Stimulated activated CD8-positive, alpha-beta memory T cell treated with anti-CD3 and anti-CD28 coated beads, Interleukin-4, amount 100 ng/mL, for 24 hours (primary cell): ENCODE measurements at regions not wholly inside any gene's neighbourhood (a gene's known extent, or its start where the extent isn't known, plus 50 kb on each side); places are given as distances from the start of the nearest gene placed in this dataset.
"Not testable (repeated sequence)": the region's sequence is repeated elsewhere in the genome, so short reads cannot be mapped to it uniquely, and the experiment has no call there.

Experiments
- DNase-seq: peaks from one replicate; pipeline ENCODE4 v3.0.0-alpha.2; 2020; ENCODE audit warnings: low read depth

GRCh38 chr2:38483776-38484501 lies 106.9 kb upstream of the ATL2 start:
- DNase-seq: no peak

GRCh38 chr2:38482710-38483109 lies 105.6 kb upstream of the ATL2 start:
- DNase-seq: not testable (repeated sequence)

GRCh38 chr2:38480617-38481016 lies 103.5 kb upstream of the ATL2 start:
- DNase-seq: no peak

GRCh38 chr2:38477006-38477405 lies 99.9 kb upstream of the ATL2 start:
- no peak for DNase-seq

- DNase-seq: no peak
Observed at GRCh38 chr2:38475567-38475881, 98.5 kb upstream of the ATL2 start.

DNA sequence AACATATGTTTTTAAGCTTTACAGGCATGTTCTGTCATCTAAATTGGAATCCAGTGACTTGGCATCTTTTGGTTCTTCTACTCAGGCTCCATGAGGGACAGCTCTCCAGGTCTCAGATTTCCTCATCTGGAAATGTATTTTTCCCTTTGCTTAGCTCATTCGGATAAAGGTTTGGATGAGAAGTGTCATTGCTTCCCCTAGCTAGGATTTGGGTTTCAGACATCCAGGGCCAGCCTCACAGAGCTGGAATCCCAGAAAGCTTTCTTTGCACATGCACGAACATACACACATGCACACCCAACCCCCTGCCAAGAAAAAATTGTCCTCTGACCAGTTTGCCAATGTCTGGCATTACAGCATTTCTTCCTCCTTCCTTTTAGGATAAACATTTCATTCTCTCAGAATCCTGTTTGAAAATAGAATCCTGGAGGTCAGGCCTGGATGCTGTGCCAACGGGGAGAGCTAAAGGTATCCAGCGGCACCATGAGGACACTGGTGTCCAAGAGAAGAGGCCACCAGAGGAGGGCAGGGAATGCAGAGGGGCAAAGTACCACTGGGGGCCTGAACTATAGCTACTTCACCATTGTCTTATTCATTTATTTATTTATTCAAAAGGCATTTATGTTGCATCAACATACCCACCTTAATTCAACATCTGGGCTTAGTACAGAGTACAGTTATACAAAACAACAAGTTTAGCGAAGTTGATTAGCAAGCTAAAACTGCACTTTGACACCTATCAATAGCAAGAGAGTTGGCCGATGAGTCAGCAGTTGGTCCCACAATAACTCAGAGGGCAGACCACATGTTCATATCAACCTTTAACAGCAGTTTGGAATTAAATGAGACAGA lies 97.9 kb upstream of the ATL2 start:
- no peak for DNase-seq

GRCh38 chr2:38474021-38474456 lies 97.0 kb upstream of the ATL2 start:
- DNase-seq: no peak

DNA sequence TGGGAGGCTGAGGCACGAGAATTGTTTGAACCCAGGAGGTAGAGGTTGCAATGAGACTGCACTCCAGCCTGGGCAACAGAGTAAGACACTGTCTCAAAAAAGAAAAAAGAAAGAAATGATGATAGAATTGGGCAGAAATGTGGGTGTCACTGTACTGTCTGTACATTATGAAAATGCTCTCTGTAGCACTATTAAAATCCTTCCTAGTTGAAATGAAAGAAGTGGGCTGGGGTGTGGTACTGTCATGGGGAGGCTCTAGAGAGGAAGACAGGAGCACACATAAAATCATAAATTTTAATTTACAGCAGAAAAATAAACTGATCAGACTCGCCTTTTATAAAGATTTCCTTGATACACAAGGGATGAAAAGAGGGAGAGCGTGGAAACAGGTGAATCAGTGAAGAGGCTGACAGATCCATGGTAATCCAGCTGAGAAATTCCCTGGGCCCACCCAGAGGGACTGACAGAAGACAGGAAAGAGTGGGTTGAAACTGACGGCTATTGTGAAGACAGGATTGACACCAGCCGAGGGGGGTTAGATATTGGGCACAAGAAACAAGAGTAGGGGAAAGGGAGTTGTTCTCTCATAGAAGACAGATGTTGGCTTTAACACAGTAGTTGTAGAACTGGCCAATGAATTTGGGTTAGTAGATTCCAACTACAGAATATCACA lies 96.4 kb upstream of the ATL2 start:
- DNase-seq: no peak

GRCh38 chr2:38470115-38470514 lies 93.0 kb upstream of the ATL2 start:
- DNase-seq: no peak

- no peak for DNase-seq
Observed at GRCh38 chr2:38467768-38468455, 90.8 kb upstream of the ATL2 start.

GRCh38 chr2:38466876-38467767 lies 90.0 kb upstream of the ATL2 start:
- no peak for DNase-seq

DNA sequence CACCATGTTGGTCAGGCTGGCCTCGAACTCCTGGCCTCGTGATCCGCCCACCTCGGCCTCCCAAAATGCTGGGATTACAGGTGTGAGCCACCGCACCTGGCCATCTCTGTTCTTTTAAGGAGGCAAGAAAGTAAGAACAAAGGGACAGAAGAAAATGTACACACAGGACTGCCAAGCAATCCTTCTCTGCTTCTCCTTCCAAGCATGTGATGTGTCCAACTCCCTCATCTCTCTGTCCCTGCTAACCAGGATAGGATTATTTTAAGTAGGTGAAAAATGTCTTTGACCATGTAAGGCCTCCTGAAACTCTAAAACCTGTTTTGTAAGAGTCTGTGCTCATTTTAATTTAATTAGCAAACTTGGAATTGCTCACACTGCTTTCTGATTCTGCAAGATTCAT lies 89.3 kb upstream of the ATL2 start:
- DNase-seq: no peak

GRCh38 chr2:38465789-38466127 lies 88.7 kb upstream of the ATL2 start:
- no peak for DNase-seq

- no peak for DNase-seq
Observed at GRCh38 chr2:38464971-38465788, 88.1 kb upstream of the ATL2 start.

DNA sequence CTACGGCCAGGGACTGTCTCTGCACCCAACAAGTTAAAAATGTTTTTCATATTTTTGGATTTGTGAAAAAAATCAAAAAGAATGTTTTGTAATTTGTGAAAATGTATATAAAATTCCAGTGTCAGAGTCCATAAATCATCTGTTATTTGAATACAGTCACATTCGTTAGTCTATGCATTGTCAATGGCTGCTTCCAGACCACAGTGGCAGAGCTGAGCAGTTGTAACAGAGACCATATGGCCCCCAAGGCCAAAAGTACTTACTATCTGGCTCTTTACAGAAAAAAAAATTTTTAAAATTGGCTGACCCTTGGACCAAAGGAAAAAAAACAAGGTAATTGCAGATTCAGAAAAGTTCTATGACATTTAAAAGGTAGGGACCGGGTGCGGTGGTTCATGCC lies 86.7 kb upstream of the ATL2 start:
- no peak for DNase-seq

GRCh38 chr2:38462121-38462661 lies 85.1 kb upstream of the ATL2 start:
- DNase-seq: peak; percentile 4

- no peak for DNase-seq
Observed at GRCh38 chr2:38461470-38461869, 84.4 kb upstream of the ATL2 start.

- DNase-seq: no peak
Observed at GRCh38 chr2:38460313-38460712, 83.2 kb upstream of the ATL2 start.

GRCh38 chr2:38454081-38454480 lies 77.0 kb upstream of the ATL2 start:
- DNase-seq: no peak

DNA sequence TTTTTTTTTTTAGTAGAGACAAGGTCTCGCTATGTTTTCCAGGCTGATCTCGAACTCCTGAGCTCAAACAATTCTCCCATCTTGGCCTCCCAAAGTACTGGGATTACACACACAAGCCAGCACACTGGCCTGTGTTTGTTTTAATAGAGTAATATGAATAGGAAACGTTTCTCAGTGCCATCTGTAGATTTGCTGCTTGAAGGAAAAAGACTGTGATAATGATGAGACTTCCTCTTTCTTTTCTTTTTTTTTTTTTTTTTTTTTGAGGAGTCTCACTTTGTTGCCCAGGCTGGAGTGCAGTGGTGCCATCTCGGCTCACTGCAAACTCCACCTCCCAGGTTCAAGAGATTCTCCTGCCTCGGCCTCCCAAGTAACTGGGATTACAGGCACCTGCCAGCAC lies 74.7 kb upstream of the ATL2 start:
- DNase-seq: not testable (repeated sequence)
